HepG2 (cell line): ENCODE measurements at regions not wholly inside any gene's neighbourhood (a gene's known extent, or its start where the extent isn't known, plus 50 kb on each side); places are given as distances from the start of the nearest gene placed in this dataset.

Experiments used
- SP5 ChIP-seq: IDR thresholded peaks from 2 replicates; pipeline ENCODE4 v1.6.1; 2016; ENCODE audit warnings: low read depth, borderline replicate concordance
- ZNF274 ChIP-seq: sonication (generic); formaldehyde crosslinking; IDR thresholded peaks from 2 replicates; pipeline ENCODE4 v1.5.1; 2020; ENCODE audit warnings: mild to moderate bottlenecking, missing genetic modification reagents
- TF ChIP-seq, protein P1 (sequence below): sonication (generic); formaldehyde crosslinking; IDR thresholded peaks from 2 replicates; pipeline ENCODE4 v1.5.0; 2020; ENCODE audit warnings: mild to moderate bottlenecking, missing genetic modification reagents, moderate library complexity
- TF ChIP-seq, protein P2 (sequence below): fragments of 450-650 bp; IDR thresholded peaks from 2 replicates; pipeline ENCODE4 v1.6.1; 2016

DNA sequence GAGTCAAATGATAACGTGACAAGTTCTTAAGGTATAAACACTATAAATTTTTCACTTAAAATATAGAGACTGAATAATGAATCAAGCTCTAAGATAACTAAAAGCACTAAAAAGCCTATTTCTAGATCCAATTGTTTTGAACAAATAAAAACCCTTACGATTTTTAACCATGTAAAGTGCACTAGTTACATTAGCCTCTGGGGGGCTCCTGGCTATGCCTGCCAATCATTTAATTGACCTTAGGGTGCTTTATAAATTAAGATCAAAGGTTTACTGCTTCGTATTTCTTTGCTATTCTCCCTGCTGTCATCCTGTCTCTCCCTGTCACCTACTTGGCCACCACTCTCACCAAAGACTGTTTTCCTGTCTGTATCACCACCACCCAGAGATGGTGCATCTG, 133.4 kb downstream of the ESM1 start:
- TF ChIP-seq ZNF274 (CRISPR knock-in tag) (no peak), SP5 (CRISPR knock-in tag) (no peak)
- TF ChIP-seq, protein P1, sequence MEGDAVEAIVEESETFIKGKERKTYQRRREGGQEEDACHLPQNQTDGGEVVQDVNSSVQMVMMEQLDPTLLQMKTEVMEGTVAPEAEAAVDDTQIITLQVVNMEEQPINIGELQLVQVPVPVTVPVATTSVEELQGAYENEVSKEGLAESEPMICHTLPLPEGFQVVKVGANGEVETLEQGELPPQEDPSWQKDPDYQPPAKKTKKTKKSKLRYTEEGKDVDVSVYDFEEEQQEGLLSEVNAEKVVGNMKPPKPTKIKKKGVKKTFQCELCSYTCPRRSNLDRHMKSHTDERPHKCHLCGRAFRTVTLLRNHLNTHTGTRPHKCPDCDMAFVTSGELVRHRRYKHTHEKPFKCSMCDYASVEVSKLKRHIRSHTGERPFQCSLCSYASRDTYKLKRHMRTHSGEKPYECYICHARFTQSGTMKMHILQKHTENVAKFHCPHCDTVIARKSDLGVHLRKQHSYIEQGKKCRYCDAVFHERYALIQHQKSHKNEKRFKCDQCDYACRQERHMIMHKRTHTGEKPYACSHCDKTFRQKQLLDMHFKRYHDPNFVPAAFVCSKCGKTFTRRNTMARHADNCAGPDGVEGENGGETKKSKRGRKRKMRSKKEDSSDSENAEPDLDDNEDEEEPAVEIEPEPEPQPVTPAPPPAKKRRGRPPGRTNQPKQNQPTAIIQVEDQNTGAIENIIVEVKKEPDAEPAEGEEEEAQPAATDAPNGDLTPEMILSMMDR (CRISPR knock-in tag): no peak
- TF ChIP-seq, protein P2, sequence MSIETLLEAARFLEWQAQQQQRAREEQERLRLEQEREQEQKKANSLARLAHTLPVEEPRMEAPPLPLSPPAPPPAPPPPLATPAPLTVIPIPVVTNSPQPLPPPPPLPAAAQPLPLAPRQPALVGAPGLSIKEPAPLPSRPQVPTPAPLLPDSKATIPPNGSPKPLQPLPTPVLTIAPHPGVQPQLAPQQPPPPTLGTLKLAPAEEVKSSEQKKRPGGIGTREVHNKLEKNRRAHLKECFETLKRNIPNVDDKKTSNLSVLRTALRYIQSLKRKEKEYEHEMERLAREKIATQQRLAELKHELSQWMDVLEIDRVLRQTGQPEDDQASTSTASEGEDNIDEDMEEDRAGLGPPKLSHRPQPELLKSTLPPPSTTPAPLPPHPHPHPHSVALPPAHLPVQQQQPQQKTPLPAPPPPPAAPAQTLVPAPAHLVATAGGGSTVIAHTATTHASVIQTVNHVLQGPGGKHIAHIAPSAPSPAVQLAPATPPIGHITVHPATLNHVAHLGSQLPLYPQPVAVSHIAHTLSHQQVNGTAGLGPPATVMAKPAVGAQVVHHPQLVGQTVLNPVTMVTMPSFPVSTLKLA: no peak
